KMS-11 (cell line): ENCODE measurements at regions not wholly inside any gene's neighbourhood (a gene's known extent, or its start where the extent isn't known, plus 50 kb on each side); places are given as distances from the start of the nearest gene placed in this dataset.

Source experiments
- H2AFZ ChIP-seq: fragments of 200-600 bp; sonication (generic); 2 replicates; pipeline ENCODE4 v1.6.1; 2016; ENCODE audit warnings: antibody characterized with exemption, mixed run types, low read depth
- H3K27ac ChIP-seq: fragments of 200-600 bp; sonication (generic); 2 replicates; pipeline ENCODE4 v1.6.1; 2016; ENCODE audit warnings: mild to moderate bottlenecking, mixed run types
- H3K27me3 ChIP-seq: fragments of 200-600 bp; sonication (generic); 2 replicates; pipeline ENCODE4 v1.6.1; 2017; ENCODE audit warnings: mild to moderate bottlenecking, low read depth, mixed run types, moderate library complexity; ENCODE audit not compliant: insufficient read depth
- H3K36me3 ChIP-seq: fragments of 200-600 bp; sonication (generic); 2 replicates; pipeline ENCODE4 v1.6.1; 2017; ENCODE audit warnings: mild to moderate bottlenecking, mixed run types; ENCODE audit not compliant: insufficient read depth
- H3K4me1 ChIP-seq: fragments of 200-600 bp; sonication (generic); 2 replicates; pipeline ENCODE4 v1.6.1; 2016; ENCODE audit warnings: mild to moderate bottlenecking, low read depth, mixed run types; ENCODE audit not compliant: poor library complexity, severe bottlenecking
- H3K4me2 ChIP-seq: fragments of 200-600 bp; sonication (generic); 2 replicates; pipeline ENCODE4 v1.7.0; 2016; ENCODE audit warnings: mild to moderate bottlenecking, mixed run types
- H3K4me3 ChIP-seq: fragments of 200-600 bp; sonication (generic); IDR thresholded peaks from 2 replicates; pipeline ENCODE4 v1.6.1; 2017; ENCODE audit warnings: low read depth, low read length, mixed read lengths; ENCODE audit not compliant: insufficient read depth
- H3K79me2 ChIP-seq: fragments of 200-600 bp; sonication (generic); 2 replicates; pipeline ENCODE4 v1.6.1; 2016; ENCODE audit warnings: low read depth, mixed run types; ENCODE audit not compliant: insufficient read depth
- H3K9ac ChIP-seq: fragments of 200-600 bp; sonication (generic); 2 replicates; pipeline ENCODE4 v1.6.1; 2016; ENCODE audit warnings: mild to moderate bottlenecking, mixed run types
- H4K20me1 ChIP-seq: fragments of 200-600 bp; sonication (generic); 2 replicates; pipeline ENCODE4 v1.6.1; 2016; ENCODE audit warnings: mild to moderate bottlenecking, mixed run types; ENCODE audit not compliant: insufficient read depth
- CTCF ChIP-seq: fragments of 200-600 bp; sonication (generic); conservative IDR thresholded peaks from 2 replicates; pipeline ENCODE4 v1.6.1; 2017; ENCODE audit warnings: low read depth, mild to moderate bottlenecking, antibody characterized with exemption, low read length, moderate library complexity, mixed read lengths

DNA sequence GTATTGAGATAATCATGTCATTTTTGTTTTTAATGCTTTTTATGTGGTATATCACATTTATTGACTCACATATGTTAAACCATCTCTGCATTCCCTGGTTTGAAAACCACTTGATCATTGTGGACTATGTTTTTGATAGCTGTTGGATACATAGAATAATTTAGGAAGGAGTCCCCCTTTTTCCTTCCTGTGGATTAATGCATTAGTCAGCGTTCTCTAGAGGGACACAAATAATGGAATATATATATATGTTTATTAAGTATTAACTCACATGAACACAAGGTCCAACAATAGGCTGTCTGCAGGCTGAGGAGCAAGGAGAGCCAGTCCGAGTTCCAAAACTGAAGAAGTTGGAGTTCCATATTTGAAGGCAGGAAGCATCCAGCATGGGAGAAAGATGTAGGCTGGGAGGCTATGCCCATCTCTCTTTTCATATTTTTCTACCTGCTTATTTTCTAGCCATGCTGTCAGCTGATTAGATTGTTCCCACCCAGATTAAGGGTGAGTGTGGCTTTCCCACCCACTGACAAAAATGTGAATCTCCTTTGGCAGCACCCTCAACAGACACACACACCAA lies 123.8 kb downstream of the ZNF280B start:
- Histone ChIP-seq H3K36me3 (no peaks in the 10 kb centered on the region), H4K20me1 (no peaks in the 10 kb centered on the region), H3K4me3 (no peak overlapping the region), H2AFZ (no peak overlapping the region), H3K4me2 (no peak overlapping the region), H3K79me2 (no peaks in the 10 kb centered on the region), H3K9ac (no peak overlapping the region), H3K4me1 (no peaks in the 10 kb centered on the region), H3K27me3 (no peaks in the 10 kb centered on the region), H3K27ac (no peak overlapping the region)
- no peak for TF ChIP-seq CTCF

GRCh38 chr22:22386602-22387385 lies 121.7 kb downstream of the ZNF280B start:
- no peak overlapping the region for H3K9ac ChIP-seq
- no peaks in the 10 kb centered on the region for H3K27me3 ChIP-seq
- no peaks in the 10 kb centered on the region for H3K79me2 ChIP-seq
- no peak for TF ChIP-seq CTCF
- H3K27ac ChIP-seq, result no peak overlapping the region
- H3K4me3 ChIP-seq, result no peak overlapping the region
- no peak overlapping the region for H2AFZ ChIP-seq
- H4K20me1 ChIP-seq, result no peaks in the 10 kb centered on the region
- H3K36me3 ChIP-seq, result no peaks in the 10 kb centered on the region
- no peaks in the 10 kb centered on the region for H3K4me1 ChIP-seq
- no peak overlapping the region for H3K4me2 ChIP-seq

DNA sequence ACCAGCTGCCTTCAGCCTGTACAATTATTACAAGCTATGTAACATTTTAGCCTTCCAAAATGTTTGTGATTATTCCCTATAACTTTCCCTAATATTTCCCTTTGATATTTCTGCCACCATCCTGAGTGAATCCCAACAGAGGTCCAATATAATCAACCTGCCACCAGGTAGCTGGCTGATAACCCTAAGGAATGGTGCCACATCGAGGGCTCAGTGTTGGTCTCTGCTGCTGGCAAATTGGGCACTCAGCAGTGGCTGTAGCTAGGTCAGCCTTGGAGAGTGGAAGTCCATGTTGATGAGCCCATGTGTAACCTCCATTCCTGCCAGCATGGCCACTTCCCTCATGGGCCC lies 121.2 kb downstream of the ZNF280B start:
- Histone ChIP-seq H3K4me1 (no peaks in the 10 kb centered on the region), H3K4me3 (no peak overlapping the region), H3K27me3 (no peaks in the 10 kb centered on the region), H3K27ac (no peak overlapping the region), H4K20me1 (no peaks in the 10 kb centered on the region), H3K4me2 (no peak overlapping the region), H3K36me3 (no peaks in the 10 kb centered on the region), H3K79me2 (no peaks in the 10 kb centered on the region), H3K9ac (no peak overlapping the region), H2AFZ (no peak overlapping the region)
- no peak for TF ChIP-seq CTCF

GRCh38 chr22:22388090-22388489 lies 120.5 kb downstream of the ZNF280B start:
- TF ChIP-seq CTCF, result no peak
- Histone ChIP-seq H3K9ac (no peak overlapping the region), H3K36me3 (no peaks in the 10 kb centered on the region), H3K27me3 (no peaks in the 10 kb centered on the region), H2AFZ (no peak overlapping the region), H3K4me3 (no peak overlapping the region), H3K4me2 (no peak overlapping the region), H3K79me2 (no peaks in the 10 kb centered on the region), H4K20me1 (no peaks in the 10 kb centered on the region), H3K4me1 (no peaks in the 10 kb centered on the region), H3K27ac (no peak overlapping the region)
